Endometrial microvascular endothelial cells (primary cell): ENCODE measurements at regions not wholly inside any gene's neighbourhood (a gene's known extent, or its start where the extent isn't known, plus 50 kb on each side); places are given as distances from the start of the nearest gene placed in this dataset.
"Not testable (repeated sequence)": the region's sequence is repeated elsewhere in the genome, so short reads cannot be mapped to it uniquely, and the experiment has no call there.

Experiments used
- in situ Hi-C: cut with HindIII; loops from 2 replicates; pipeline ENCODE4 v1.10.0; 2017; ENCODE audit warnings: low sequenced_read_pairs, low pct_unique_long_range_greater_than_20kb; ENCODE audit errors: inconsistent ontology term

GRCh38 chr3:104933972-104934371 is 432.7 kb upstream of the ALCAM start:
- in situ Hi-C loops = no loop called here

GRCh38 chr3:104935613-104936012 is 431.1 kb upstream of the ALCAM start:
- in situ Hi-C loops = no loop called here

- in situ Hi-C loops = no loop called here
Measured at GRCh38 chr3:104939196-104939595, 427.5 kb upstream of the ALCAM start.

GRCh38 chr3:104941785-104942184 is 424.9 kb upstream of the ALCAM start:
- in situ Hi-C loops = no loop called here

GRCh38 chr3:104943974-104944373 is 422.7 kb upstream of the ALCAM start:
- in situ Hi-C loops = no loop called here

GRCh38 chr3:104947943-104948342 is 418.8 kb upstream of the ALCAM start:
- in situ Hi-C loops = no loop called here

- in situ Hi-C loops = not testable (repeated sequence)
Measured at GRCh38 chr3:104949810-104950209, 416.9 kb upstream of the ALCAM start.

GRCh38 chr3:104951426-104951825 is 415.3 kb upstream of the ALCAM start:
- in situ Hi-C loops = no loop called here

GRCh38 chr3:104952146-104952972 is 414.4 kb upstream of the ALCAM start:
- in situ Hi-C loops = no loop called here

- in situ Hi-C loops = no loop called here
Measured at GRCh38 chr3:104956620-104957345, 409.9 kb upstream of the ALCAM start.

GRCh38 chr3:104960579-104960978 is 406.1 kb upstream of the ALCAM start:
- in situ Hi-C loops = no loop called here

- in situ Hi-C loops = no loop called here
Measured at GRCh38 chr3:104961851-104962250, 404.9 kb upstream of the ALCAM start.

GRCh38 chr3:104974316-104974715 is 392.4 kb upstream of the ALCAM start:
- in situ Hi-C loops = no loop called here

GRCh38 chr3:104977719-104978118 is 389.0 kb upstream of the ALCAM start:
- in situ Hi-C loops = no loop called here

GRCh38 chr3:104982130-104982529 is 384.6 kb upstream of the ALCAM start:
- in situ Hi-C loops = no loop called here

GRCh38 chr3:104987859-104988258 is 378.9 kb upstream of the ALCAM start:
- in situ Hi-C loops = no loop called here

- in situ Hi-C loops = no loop called here
Measured at GRCh38 chr3:104988496-104988895, 378.2 kb upstream of the ALCAM start.

- in situ Hi-C loops = no loop called here
Measured at GRCh38 chr3:104989878-104990277, 376.8 kb upstream of the ALCAM start.

GRCh38 chr3:104990758-104991157 is 376.0 kb upstream of the ALCAM start:
- in situ Hi-C loops = no loop called here

- in situ Hi-C loops = no loop called here
Measured at GRCh38 chr3:104992676-104993075, 374.0 kb upstream of the ALCAM start.
